HG02973 (cell line): ENCODE measurements at regions not wholly inside any gene's neighbourhood (a gene's known extent, or its start where the extent isn't known, plus 50 kb on each side); places are given as distances from the start of the nearest gene placed in this dataset.
"Not testable (repeated sequence)": the region's sequence is repeated elsewhere in the genome, so short reads cannot be mapped to it uniquely, and the experiment has no call there.

Source experiments
- ATAC-seq: cut with Tn5 transposase; IDR thresholded peaks from one replicate; pipeline ENCODE4 v1.9.1; 2021; ENCODE audit warnings: moderate library complexity; ENCODE audit not compliant: unreplicated experiment

- ATAC-seq: no peak
Measured at GRCh38 chr2:236632295-236633218, 62.9 kb downstream of the ACKR3 start.

DNA sequence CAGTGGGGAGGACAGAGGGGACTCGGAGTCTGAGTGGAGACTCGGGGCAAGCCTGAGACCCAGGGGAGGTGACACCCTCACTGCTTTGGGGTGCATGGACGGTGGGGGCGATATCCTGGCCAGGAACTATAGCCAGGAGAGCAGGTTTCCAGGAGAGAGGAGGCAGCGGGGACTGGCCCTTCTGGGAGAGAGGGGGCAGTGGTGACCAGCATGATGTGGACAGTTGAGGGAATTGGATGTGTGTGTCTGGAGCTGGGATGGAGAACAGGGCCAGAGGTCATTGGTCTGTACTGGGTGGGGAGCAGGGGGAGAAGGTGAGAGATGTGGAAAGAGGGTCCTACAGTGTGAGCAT is 63.6 kb downstream of the ACKR3 start:
- no peak for ATAC-seq

- ATAC-seq: no peak
Measured at GRCh38 chr2:236633775-236634560, 64.3 kb downstream of the ACKR3 start.

DNA sequence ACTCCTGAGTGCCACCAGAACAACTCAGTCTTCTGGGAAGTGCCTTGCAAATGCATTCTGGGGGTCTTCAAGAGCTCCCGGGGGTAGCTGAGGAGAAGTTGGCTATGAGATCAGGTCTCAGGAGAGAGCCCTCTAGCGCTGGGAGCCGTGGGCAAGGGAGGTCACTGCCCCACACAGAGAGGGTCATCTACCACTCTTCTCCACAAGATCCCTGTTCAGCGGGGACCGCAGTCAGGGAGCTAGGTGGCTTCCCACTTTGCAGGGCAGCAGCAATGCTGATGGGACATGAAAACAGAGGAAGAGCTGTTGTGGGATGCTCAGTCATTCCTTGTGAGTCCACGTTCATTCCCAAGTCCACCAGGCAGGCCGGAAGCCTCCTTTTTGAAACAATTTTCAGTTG is 66.6 kb downstream of the ACKR3 start:
- ATAC-seq: no peak

GRCh38 chr2:236636714-236637470 is 67.3 kb downstream of the ACKR3 start:
- no peak for ATAC-seq

DNA sequence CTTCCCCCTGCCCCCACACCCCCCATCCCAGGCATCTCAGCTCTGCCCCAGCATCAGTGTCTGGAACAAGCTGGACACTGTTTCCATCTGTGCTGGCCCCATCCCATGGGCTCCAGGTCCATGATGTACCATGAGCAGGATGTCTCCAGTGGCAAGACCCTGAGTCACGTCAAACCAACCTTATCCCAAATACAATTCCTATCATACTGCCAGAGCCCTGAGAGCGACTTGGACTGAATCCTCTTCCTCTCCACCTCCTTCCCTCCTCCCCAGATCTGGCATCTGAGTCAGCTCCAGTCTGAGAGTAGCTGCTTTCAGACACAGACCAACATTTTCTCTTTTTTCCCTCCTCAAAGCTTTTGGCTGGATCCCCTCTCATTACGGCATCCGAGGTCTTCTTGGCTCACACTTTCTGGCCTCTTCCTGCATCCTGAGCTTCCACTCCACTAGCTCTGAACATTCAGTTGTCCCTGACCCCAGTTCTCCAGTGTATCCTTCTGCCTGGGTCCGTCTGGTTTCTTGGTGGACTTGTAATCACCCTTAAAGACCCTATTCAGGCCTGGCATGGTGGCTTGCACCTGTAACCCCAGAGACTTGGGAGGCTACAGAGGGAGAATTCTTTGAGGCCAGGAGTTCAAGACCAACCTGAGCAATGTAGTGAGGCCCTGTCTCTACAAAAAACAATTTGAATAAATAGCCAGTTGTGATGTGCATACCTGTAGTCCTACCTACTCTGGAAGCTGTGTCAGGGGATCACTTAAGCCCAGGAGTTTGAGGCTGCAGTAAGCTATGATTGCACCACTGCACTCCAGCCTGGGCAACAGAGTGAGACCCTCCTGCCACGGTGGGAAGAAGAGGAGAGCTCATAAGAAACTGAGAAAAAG is 68.3 kb downstream of the ACKR3 start:
- ATAC-seq: no peak

DNA sequence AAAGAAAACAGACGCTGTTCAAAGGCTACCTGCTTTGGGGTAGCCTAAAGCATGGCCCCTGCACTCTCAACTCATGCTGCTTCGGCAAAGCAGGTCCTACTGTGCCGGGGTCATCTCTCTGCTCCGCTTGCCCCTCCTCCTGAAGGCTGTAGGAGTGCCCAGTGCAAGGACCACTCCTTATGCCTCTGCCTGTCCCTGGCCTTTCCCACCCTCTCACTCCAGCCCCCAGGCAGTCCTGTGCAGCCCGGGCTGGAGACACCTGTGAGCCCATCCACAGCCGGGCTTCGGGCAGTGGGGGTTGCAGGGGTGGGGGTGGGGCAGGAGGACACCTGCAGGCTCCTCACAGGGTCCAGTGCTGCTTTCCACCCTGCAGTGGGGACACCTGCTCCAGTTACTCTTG is 69.1 kb downstream of the ACKR3 start:
- no peak for ATAC-seq

DNA sequence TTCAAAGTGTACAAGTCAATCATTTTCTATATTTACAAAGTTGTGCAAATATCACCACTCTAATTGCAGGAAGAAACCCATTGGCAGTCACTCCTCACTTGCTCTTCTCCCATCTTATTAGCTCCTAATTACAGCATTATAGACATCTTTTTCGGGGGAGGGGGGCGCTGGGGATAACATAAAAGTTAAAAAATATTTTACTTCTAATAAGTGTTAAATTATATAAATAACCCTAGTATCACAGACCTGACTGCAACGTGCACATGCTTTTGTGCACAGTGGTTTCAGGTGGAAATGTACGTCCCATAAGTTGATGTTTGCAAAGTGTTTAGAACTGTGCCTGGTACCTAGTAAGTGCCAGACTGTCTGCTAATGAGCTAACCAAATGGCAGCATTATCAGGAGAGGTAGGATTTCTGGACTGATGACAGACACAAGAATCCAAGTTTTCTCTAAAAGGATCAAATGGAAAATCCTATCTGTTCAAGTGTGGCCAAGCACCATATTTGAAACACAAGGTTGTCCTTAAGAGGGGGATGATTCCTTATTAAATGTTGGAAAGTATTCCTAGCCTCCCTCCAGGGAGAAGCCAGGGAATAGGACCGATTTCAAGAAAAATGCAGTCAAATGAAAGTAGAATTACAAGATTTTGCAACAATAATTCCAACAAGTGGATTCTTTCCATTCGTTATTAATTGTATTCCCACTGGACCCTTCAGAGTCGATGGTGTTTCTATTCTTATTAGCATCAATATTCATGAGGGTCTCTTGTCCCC is 70.0 kb downstream of the ACKR3 start:
- ATAC-seq: no peak

- no peak for ATAC-seq
Measured at GRCh38 chr2:236641051-236641726, 71.6 kb downstream of the ACKR3 start.

GRCh38 chr2:236642125-236642524 is 72.5 kb downstream of the ACKR3 start:
- ATAC-seq: no peak

GRCh38 chr2:236642584-236643291 is 73.1 kb downstream of the ACKR3 start:
- no peak for ATAC-seq

DNA sequence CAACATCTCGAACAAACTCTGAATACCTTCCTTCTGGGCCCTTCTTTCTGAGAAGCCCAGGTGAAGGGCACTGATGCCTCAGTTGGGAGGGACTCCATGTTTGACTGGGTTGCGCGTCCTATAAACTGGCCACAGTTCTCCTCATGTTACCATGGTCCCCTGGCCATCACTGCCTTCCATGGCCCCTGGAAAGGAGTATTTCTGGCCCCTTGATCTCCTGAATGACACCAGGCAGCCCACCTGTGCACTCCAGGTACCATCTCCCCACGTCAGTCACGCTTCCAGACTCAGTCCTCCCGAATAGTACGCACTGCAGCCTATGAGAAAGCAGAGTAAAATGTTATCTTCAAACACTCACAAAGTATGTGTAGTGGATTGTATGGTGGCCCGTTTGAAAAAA is 73.9 kb downstream of the ACKR3 start:
- no peak for ATAC-seq

DNA sequence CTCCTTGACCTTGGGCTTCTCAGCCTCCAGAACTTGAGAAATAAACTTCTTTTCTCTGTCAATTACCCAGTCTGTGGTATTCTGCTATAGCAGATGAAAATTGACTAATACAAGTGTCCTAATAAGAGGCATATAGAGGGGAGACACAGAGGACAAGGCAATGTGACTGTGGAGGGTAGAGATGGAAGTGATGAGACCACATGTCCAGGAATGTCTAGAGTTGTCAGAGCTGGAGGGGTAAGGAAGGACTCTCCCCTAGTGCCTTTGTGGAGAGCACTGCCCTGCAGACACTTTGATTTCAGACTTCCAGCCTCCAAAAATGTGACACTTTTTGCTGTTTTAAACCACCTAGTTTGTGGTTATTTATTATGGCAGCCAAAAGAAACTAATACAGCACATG is 74.4 kb downstream of the ACKR3 start:
- ATAC-seq: no peak

GRCh38 chr2:236644502-236644911 is 74.9 kb downstream of the ACKR3 start:
- no peak for ATAC-seq

DNA sequence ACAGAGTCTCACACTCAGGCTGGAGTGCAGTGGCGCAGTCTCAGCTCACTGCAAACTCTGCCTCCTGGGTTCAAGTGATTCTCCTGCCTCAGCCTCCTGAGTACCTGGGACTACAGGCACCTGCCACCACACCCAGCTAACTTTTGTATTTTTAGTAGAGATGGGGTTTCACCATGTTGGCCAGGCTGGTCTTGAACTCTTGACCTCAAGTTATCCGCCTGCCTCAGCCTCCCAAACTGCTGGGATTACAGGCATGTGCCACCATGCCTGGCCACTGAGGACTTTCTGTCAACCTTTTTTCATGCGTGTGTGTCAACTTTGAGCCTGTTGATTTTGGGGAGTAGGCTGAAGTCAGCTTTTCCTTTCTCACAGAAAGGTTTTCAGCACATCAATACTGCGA is 75.5 kb downstream of the ACKR3 start:
- not testable (repeated sequence) for ATAC-seq

GRCh38 chr2:236646441-236646840 is 76.8 kb downstream of the ACKR3 start:
- no peak for ATAC-seq

GRCh38 chr2:236646871-236647270 is 77.2 kb downstream of the ACKR3 start:
- ATAC-seq: no peak

DNA sequence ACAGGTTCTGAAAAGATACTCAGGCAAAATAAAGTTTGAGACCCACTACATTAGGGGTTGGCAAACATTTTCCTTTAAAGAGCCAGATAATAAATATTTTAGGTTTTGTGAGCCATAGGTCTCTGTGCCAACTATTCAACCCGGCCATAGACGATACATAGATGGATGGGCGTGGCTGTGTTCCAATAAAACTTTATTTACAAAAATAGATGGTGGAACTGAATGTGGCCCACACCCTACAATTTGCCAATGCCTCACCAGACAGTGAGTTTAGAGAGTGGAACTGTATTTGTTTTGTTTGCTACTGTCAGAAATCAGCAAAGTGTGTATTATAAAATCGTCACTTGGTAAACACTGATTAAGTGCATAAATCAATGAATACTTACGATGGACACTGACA is 78.0 kb downstream of the ACKR3 start:
- ATAC-seq: no peak

GRCh38 chr2:236653863-236654262 is 84.2 kb downstream of the ACKR3 start:
- ATAC-seq: no peak
